IMR-90 (cell line): ENCODE measurements at regions not wholly inside any gene's neighbourhood (a gene's known extent, or its start where the extent isn't known, plus 50 kb on each side); places are given as distances from the start of the nearest gene placed in this dataset.

Experiments
- ATAC-seq: fragments of 200-7000 bp; cut with Tn5 transposase; 2 replicates; pipeline ENCODE4 v1.9.1; 2020; ENCODE audit warnings: low read depth, mild to moderate bottlenecking, moderate library complexity
- BruUV-seq: library from RNA; stranded (reverse); fragments of 400-500 nt; replicated peaks from 2 replicates; lab custom pipeline; 2021; lab: Mats Ljungman, UMichigan
- CTCF ChIA-PET: fragments of 300-600 bp; formaldehyde crosslinking; extraction: SDS; loops from one replicate; lab custom pipeline; 2021; ENCODE audit warnings: antibody characterized with exemption; lab: Yijun Ruan, JAX
- POLR2A ChIA-PET: fragments of 300-600 bp; sonication (Branson Sonifier 250); formaldehyde crosslinking; loops from one replicate; lab custom pipeline; 2022; ENCODE audit warnings: antibody characterized with exemption; ENCODE audit not compliant: unreplicated experiment; lab: Charles Lee
- DNase-seq: peaks from one replicate; pipeline ENCODE4 v3.0.0; 2013
- H2AFZ ChIP-seq: replicated peaks from 2 replicates; pipeline ENCODE3; 2013; ENCODE audit warnings: low read length, mild to moderate bottlenecking; ENCODE audit not compliant: poor library complexity
- H2AK5ac ChIP-seq: 2 replicates; pipeline ENCODE4 v1.6.1; 2013; ENCODE audit warnings: low read depth, low read length, inconsistent platforms
- H2AK9ac ChIP-seq: replicated peaks from 2 replicates; pipeline ENCODE3; 2013; ENCODE audit warnings: mild to moderate bottlenecking, low read depth, low read length, moderate library complexity; ENCODE audit not compliant: poor library complexity
- H2BK120ac ChIP-seq: 2 replicates; pipeline ENCODE4 v1.6.1; 2013; ENCODE audit warnings: low read depth, low read length, inconsistent platforms
- H2BK15ac ChIP-seq: 3 replicates; pipeline ENCODE4 v1.6.1; 2013; ENCODE audit warnings: low read depth, low read length, inconsistent platforms
- H2BK20ac ChIP-seq: 2 replicates; pipeline ENCODE4 v1.6.1; 2013; ENCODE audit warnings: low read depth, mild to moderate bottlenecking, inconsistent platforms, low read length, moderate library complexity
- H2BK5ac ChIP-seq: 2 replicates; pipeline ENCODE4 v1.6.1; 2013; ENCODE audit warnings: mild to moderate bottlenecking, low read depth, low read length, inconsistent platforms; ENCODE audit not compliant: poor library complexity, severe bottlenecking
- H3K14ac ChIP-seq: replicated peaks from 2 replicates; pipeline ENCODE4 v1.6.1; 2013; ENCODE audit warnings: low read depth, low read length, inconsistent platforms
- H3K18ac ChIP-seq: 2 replicates; pipeline ENCODE4 v1.6.1; 2013; ENCODE audit warnings: low read depth, low read length, control low read depth
- H3K23ac ChIP-seq: 2 replicates; pipeline ENCODE4 v1.6.1; 2013; ENCODE audit warnings: low read depth, low read length, inconsistent platforms
- H3K27ac ChIP-seq: 2 replicates; pipeline ENCODE4 v1.5.1; 2013; ENCODE audit warnings: mild to moderate bottlenecking, control low read depth, low read length; ENCODE audit not compliant: insufficient read depth
- H3K27me3 ChIP-seq: 2 replicates; pipeline ENCODE4 v1.6.1; 2013; ENCODE audit warnings: low read length; ENCODE audit not compliant: control insufficient read depth, insufficient read depth
- H3K36me3 ChIP-seq: 2 replicates; pipeline ENCODE4 v1.6.1; 2013; ENCODE audit warnings: low read length, mixed read lengths; ENCODE audit not compliant: control insufficient read depth, insufficient read depth
- H3K4ac ChIP-seq: 2 replicates; pipeline ENCODE4 v1.6.1; 2013; ENCODE audit warnings: low read depth, low read length, inconsistent platforms
- H3K4me1 ChIP-seq: 2 replicates; pipeline ENCODE4 v1.6.1; 2013; ENCODE audit warnings: low read length, mixed read lengths; ENCODE audit not compliant: control insufficient read depth, insufficient read depth
- H3K4me2 ChIP-seq: 2 replicates; pipeline ENCODE4 v1.6.1; 2013; ENCODE audit warnings: low read depth, mild to moderate bottlenecking, control low read depth, low read length, moderate library complexity
- H3K4me3 ChIP-seq: 2 replicates; pipeline ENCODE4 v1.5.1; 2013; ENCODE audit warnings: low read depth, mild to moderate bottlenecking, control low read depth, low read length, moderate library complexity; ENCODE audit not compliant: insufficient read depth
- H3K56ac ChIP-seq: 2 replicates; pipeline ENCODE4 v1.6.1; 2013; ENCODE audit warnings: low read length, inconsistent platforms; ENCODE audit not compliant: insufficient read depth; ENCODE audit errors: extremely low read depth
- H3K79me1 ChIP-seq, 2 experiments: 2 replicates each; pipeline ENCODE4 v1.6.1; 2013; ENCODE audit warnings: low read length in 2 of 2, inconsistent platforms in 1 of 2, low read depth in 1 of 2
- H3K9ac ChIP-seq: 2 replicates; pipeline ENCODE4 v1.6.1; 2013; ENCODE audit warnings: low read depth, low read length, control low read depth
- H3K9me1 ChIP-seq: 2 replicates; pipeline ENCODE4 v1.6.1; 2013; ENCODE audit warnings: low read length, inconsistent platforms; ENCODE audit not compliant: insufficient read depth
- H3K9me3 ChIP-seq: 2 replicates; pipeline ENCODE4 v1.6.1; 2013; ENCODE audit warnings: low read length; ENCODE audit not compliant: control insufficient read depth, insufficient read depth
- H4K20me1 ChIP-seq: 2 replicates; pipeline ENCODE4 v1.6.1; 2013; ENCODE audit warnings: low read length, inconsistent platforms; ENCODE audit not compliant: insufficient read depth
- H4K5ac ChIP-seq: 2 replicates; pipeline ENCODE4 v1.6.1; 2013; ENCODE audit warnings: mild to moderate bottlenecking, low read depth, low read length, control low read depth
- H4K8ac ChIP-seq, 2 experiments: 2 replicates each; pipeline ENCODE4 v1.6.1; 2013; ENCODE audit warnings: low read depth in 2 of 2, low read length in 2 of 2, control low read depth in 1 of 2, inconsistent platforms in 1 of 2
- H4K91ac ChIP-seq: 2 replicates; pipeline ENCODE4 v1.6.1; 2013; ENCODE audit warnings: low read depth, low read length, inconsistent platforms; ENCODE audit not compliant: insufficient read depth
- BHLHE40 ChIP-seq: fragments of 150-350 bp; IDR thresholded peaks from 2 replicates; pipeline ENCODE4 v1.6.1; 2016; ENCODE audit warnings: mild to moderate bottlenecking, low read depth, low read length
- CEBPB ChIP-seq: IDR thresholded peaks from 2 replicates; pipeline ENCODE4 v1.6.1; 2012; ENCODE audit warnings: low read depth, low read length, improper control_type of control experiment
- CHD1 ChIP-seq: IDR thresholded peaks from 2 replicates; pipeline ENCODE4 v1.6.1; 2012; ENCODE audit warnings: low read depth, low read length, improper control_type of control experiment
- CTCF ChIP-seq: conservative IDR thresholded peaks from 2 replicates; pipeline ENCODE4 v1.5.1; 2012; ENCODE audit warnings: mild to moderate bottlenecking, low read depth, low read length, improper control_type of control experiment
- FOS ChIP-seq: fragments of 150-350 bp; IDR thresholded peaks from 2 replicates; pipeline ENCODE4 v1.6.1; 2016; ENCODE audit warnings: low read depth, low read length
- MAFK ChIP-seq: IDR thresholded peaks from 2 replicates; pipeline ENCODE4 v1.6.1; 2012; ENCODE audit warnings: low read depth, low read length, improper control_type of control experiment
- MAZ ChIP-seq: IDR thresholded peaks from 2 replicates; pipeline ENCODE4 v1.6.1; 2012; ENCODE audit warnings: low read depth, mild to moderate bottlenecking, low read length, improper control_type of control experiment, moderate library complexity, borderline replicate concordance
- MXI1 ChIP-seq: IDR thresholded peaks from 2 replicates; pipeline ENCODE4 v1.6.1; 2012; ENCODE audit warnings: low read depth, mild to moderate bottlenecking, low read length, moderate library complexity, borderline replicate concordance
- NFE2L2 ChIP-seq: fragments of 150-350 bp; IDR thresholded peaks from 2 replicates; pipeline ENCODE4 v1.6.1; 2016; ENCODE audit warnings: low read depth, mild to moderate bottlenecking, low read length
- POLR2A ChIP-seq: IDR thresholded peaks from 2 replicates; pipeline ENCODE4 v1.6.1; 2012; ENCODE audit warnings: mild to moderate bottlenecking, low read depth, low read length
- RAD21 ChIP-seq: IDR thresholded peaks from 2 replicates; pipeline ENCODE4 v1.6.1; 2012; ENCODE audit warnings: low read length, improper control_type of control experiment
- RCOR1 ChIP-seq: IDR thresholded peaks from 2 replicates; pipeline ENCODE4 v1.6.1; 2012; ENCODE audit warnings: mild to moderate bottlenecking, low read length, improper control_type of control experiment; ENCODE audit not compliant: insufficient replicate concordance
- RFX5 ChIP-seq: IDR thresholded peaks from 2 replicates; pipeline ENCODE4 v1.8.0; 2012; ENCODE audit warnings: low read depth, mild to moderate bottlenecking, low read length, moderate library complexity
- SMC3 ChIP-seq: fragments of 150-350 bp; IDR thresholded peaks from 2 replicates; pipeline ENCODE4 v1.6.1; 2016; ENCODE audit warnings: low read depth, mild to moderate bottlenecking, antibody characterized with exemption, low read length, moderate library complexity
- USF2 ChIP-seq: fragments of 150-350 bp; IDR thresholded peaks from 2 replicates; pipeline ENCODE4 v1.6.1; 2017; ENCODE audit warnings: mild to moderate bottlenecking, antibody characterized with exemption, low read length, low read depth
- WGBS, 2 experiments: methylation state at CpG; one replicate each; pipeline versions ENCODE4 v1.1.5 to v1.1.7; 2013; ENCODE audit warnings: missing lambda C conversion rate in 2 of 2; ENCODE audit not compliant: insufficient read length in 1 of 2; ENCODE audit errors: extremely low coverage in 2 of 2; 5-methylcytosine and 5-hydroxymethylcytosine counted together
- dilution Hi-C: fragments of 300-500 bp; cut with HindIII; formaldehyde crosslinking; loops from one replicate; pipeline ENCODE4 v1.14.3; 2018; ENCODE audit warnings: low sequenced_read_pairs; ENCODE audit not compliant: unreplicated experiment
- in situ Hi-C: fragments of 300-500 bp; cut with MboI; formaldehyde crosslinking; loops from 3 replicates; pipeline ENCODE4 v1.14.3; 2019; ENCODE audit warnings: low sequenced_read_pairs, inconsistent platforms, mixed read lengths
- intact Hi-C: fragments of 100-400 bp; cut with micrococcal nuclease; formaldehyde crosslinking; loops from 2 replicates; pipeline ENCODE4 v1.10.0; 2022
- TF ChIP-seq, protein P1 (sequence below): fragments of 150-350 bp; IDR thresholded peaks from 2 replicates; pipeline ENCODE4 v1.6.1; 2016; ENCODE audit warnings: low read depth, mild to moderate bottlenecking, low read length, moderate library complexity, borderline replicate concordance

GRCh38 chr1:57883642-57883995 lies 459.8 kb upstream of the DAB1 start:
- TF ChIP-seq BHLHE40 (no peak), RFX5 (no peak), MAZ (no peak), CHD1 (no peak), RAD21 (no peak), FOS (no peak), POLR2A (no peak), RCOR1 (no peak), CEBPB (no peak), SMC3 (no peak), NFE2L2 (no peak), USF2 (no peak), CTCF (no peak), MXI1 (no peak), MAFK (no peak)
- TF ChIP-seq, protein P1, sequence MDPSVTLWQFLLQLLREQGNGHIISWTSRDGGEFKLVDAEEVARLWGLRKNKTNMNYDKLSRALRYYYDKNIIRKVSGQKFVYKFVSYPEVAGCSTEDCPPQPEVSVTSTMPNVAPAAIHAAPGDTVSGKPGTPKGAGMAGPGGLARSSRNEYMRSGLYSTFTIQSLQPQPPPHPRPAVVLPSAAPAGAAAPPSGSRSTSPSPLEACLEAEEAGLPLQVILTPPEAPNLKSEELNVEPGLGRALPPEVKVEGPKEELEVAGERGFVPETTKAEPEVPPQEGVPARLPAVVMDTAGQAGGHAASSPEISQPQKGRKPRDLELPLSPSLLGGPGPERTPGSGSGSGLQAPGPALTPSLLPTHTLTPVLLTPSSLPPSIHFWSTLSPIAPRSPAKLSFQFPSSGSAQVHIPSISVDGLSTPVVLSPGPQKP = no peak
- intact Hi-C loops = no loop called here
- Histone ChIP-seq H3K56ac (no peak overlapping the region), H3K36me3 (no peaks in the 10 kb centered on the region), H4K8ac (no peak overlapping the region), H4K20me1 (no peaks in the 10 kb centered on the region), H3K27me3 (no peaks in the 10 kb centered on the region), H3K23ac (no peak overlapping the region), H2BK15ac (no peak overlapping the region), H2BK20ac (no peak overlapping the region), H3K4me2 (no peak overlapping the region), H2AK5ac (no peak overlapping the region), H3K9ac (no peak overlapping the region), H2AFZ (no peak overlapping the region), H3K9me1 (no peaks in the 10 kb centered on the region), H3K79me1 (no peaks in the 10 kb centered on the region), H3K14ac (no peak overlapping the region), H3K27ac (no peak overlapping the region), H3K9me3 (no peaks in the 10 kb centered on the region), H2BK5ac (no peak overlapping the region), H4K5ac (no peak overlapping the region), H2AK9ac (no peak overlapping the region), H3K18ac (no peak overlapping the region), H3K4me3 (no peak overlapping the region), H3K4me1 (no peaks in the 10 kb centered on the region), H4K91ac (no peak overlapping the region), H3K4ac (no peak overlapping the region), H2BK120ac (no peak overlapping the region)
- ATAC-seq = no peak
- in situ Hi-C loops = no loop called here
- CTCF ChIA-PET = no interaction called here
- WGBS, 2 experiments = no CpG with 5 or more reads among the region's 4 CpGs
- BruUV-seq = no TSS peak
- dilution Hi-C loops = no loop called here
- POLR2A ChIA-PET = no interaction called here
- DNase-seq = no peak
